Fibroblast of peridontal ligament (primary cell): ENCODE measurements at regions not wholly inside any gene's neighbourhood (a gene's known extent, or its start where the extent isn't known, plus 50 kb on each side); places are given as distances from the start of the nearest gene placed in this dataset.
"Not testable (repeated sequence)": the region's sequence is repeated elsewhere in the genome, so short reads cannot be mapped to it uniquely, and the experiment has no call there.

Source experiments
- DNase-seq: peaks from one replicate; pipeline ENCODE4 v3.0.0-alpha.2; 2010; ENCODE audit errors: extremely low read depth

DNA sequence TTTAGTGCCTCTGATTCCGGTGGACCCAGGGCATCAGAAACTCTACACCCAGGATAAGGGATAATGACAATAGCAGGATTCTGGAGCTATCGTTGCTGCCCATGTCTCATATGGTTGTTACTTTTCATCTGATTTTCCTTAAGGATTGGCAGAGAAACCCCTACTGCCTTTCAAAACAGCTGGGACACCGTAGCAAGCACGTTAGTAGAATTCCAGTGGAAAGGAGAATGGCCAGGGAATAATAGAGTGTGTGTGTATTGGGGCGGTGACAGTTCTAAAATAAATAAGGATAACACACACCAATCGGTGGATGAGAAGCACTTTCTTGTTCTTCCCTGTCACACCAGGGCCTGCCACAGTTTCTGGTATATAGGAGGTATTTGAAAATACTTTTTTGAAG lies 251.8 kb downstream of the HAPSTR1 start:
- DNase-seq = no peak

DNA sequence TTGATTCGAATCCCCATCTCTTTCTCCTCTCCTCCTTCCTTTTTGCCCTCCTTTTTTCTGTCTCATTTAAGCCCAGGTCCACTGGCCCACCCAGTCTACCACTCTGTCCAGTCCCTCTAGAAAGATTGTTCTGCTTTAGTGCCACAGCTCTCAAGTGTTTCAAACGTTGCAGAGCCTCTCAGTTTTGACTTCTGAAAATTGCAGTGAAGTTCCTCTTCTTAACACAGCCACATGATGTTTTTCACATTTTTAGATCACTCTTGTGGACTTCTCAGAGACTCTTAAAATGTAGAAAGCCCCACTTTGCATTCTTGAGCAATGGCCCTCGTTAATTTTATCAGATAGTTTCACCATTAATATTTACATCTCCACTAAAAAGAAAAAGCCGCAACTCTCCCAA lies 253.1 kb downstream of the HAPSTR1 start:
- no peak for DNase-seq

DNA sequence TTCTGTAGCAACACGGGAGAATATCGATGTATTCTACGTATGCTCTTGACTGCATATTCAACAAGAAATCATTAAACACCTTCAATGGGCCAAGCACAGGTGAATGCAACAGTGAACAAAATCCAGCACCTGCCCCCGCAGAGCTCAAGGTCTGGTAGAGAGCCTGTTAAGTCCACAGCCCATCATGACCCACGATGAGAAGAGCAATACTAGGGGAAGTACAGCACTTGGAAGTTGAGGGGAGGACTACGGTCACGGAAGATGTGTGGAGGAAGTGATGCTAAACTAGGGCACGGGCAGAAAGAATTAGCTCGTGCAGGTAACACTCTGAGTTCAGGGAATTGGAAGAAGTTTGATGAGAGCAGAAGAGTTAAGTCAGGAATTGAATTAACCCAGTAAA lies 253.6 kb downstream of the HAPSTR1 start:
- DNase-seq = no peak

DNA sequence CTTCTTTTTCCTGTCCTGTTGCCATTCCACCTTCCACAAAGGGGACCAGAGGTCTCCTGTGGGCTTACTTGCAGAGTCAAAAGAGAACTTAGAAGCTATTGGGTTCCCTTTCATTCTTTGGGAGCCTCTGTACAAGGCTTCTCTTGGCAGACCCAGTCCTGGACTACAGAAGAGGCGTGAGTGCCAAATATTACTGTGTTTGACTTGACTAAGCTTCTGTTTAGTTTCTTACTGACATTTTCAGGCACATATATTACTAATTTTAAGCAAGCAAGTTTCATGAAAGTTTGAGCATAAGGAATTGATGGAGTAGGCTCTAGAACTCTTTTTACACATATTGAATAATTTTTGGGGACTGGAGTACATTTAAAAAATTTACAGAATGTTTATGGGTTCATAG lies 254.4 kb downstream of the HAPSTR1 start:
- no peak for DNase-seq

DNA sequence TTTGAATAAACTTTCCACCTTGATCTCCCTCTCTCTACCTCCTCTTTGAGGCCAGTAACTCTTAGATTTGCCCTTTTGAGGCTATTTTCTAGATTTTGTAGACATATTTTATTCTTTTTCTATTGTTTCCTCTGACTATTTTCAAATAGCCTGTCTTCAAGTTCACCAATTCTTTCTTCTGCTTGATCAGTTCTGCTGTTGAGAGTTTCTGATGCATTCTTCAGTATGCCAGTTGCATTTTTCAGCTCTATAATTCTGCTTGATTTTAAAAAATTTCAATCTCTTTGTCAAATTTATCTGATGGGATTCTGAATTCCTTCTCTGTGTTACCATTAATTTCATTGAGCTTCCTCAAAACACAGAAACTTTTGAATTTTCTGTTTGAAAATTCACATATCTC lies 257.5 kb downstream of the HAPSTR1 start:
- no peak for DNase-seq

DNA sequence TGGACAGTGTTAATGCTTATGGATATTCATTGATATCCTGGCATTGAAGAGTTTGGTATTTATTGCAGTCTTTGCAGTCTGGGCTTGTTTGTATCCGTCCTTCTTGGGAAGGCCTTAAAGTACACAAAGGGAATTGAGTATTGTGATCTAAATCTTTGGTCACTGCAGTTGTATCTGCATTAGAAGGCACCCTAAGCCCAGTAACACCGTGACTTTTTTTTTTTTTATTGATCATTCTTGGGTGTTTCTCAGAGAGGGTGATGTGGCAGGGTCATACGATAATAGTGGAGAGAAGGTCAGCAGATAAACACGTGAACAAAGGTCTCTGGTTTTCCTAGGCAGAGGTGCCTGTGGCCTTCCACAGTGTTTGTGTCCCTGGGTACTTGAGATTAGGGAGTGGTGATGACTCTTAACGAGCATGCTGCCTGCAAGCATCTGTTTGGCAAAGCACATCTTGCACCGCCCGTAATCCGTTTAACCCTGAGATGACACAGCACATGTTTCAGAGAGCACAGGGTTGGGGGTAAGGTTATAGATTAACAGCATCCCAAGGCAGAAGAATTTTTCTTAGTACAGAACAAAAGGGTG lies 258.0 kb downstream of the HAPSTR1 start:
- not testable (repeated sequence) for DNase-seq

GRCh38 chr16:9350119-9350799 lies 258.8 kb downstream of the HAPSTR1 start:
- not testable (repeated sequence) for DNase-seq

DNA sequence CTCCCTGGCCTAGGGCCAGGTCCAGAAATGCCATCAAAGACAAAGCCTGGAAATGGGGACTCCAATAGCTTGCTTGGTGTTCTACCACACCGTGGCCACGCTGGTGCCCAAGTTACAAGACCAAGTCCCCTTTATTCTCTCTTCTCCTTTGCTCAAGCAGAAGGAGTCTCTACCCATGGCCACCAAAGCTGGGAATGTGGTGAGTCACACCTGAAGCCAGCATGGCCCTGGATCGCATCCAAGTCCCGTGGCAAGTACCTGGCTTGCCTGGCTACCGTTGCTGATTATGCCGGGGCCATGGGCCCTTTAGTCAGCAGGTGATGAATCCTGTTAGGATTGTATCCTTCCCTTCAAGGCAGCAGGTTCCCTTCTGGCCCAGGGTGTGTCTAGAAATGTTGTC lies 260.0 kb downstream of the HAPSTR1 start:
- DNase-seq = no peak

DNA sequence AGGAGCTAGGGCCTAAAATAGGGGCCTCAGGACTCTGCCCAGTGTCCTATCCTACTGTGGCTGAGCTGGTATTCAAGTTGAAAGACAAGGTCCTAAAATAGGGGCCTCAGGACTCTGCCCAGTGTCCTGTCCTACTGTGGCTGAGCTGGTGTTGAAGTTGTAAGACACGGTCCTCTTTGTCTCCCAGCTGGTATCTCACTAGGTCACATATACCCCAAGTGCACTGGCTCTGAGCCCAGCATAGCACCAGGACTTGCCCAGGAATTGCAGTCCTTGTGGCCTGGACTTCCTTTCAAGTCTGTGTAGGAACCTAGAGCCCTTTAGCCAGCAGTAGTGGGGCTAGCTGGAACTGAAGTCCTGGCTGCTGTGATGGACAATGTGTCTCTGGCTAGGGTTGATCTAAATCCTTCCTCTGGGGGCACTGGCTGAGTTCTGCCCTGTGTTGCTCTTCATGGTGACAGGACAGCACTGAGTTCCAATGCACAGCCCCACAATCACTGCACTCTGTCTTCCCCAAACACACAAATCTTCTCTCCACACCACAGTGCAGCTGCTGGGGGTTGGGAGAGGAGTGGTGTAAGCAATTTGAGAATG lies 260.5 kb downstream of the HAPSTR1 start:
- DNase-seq = no peak

GRCh38 chr16:9357829-9358228 lies 266.4 kb downstream of the HAPSTR1 start:
- no peak for DNase-seq

- no peak for DNase-seq
Measured at GRCh38 chr16:9360075-9360474, 268.6 kb downstream of the HAPSTR1 start.

GRCh38 chr16:9362050-9362449 lies 270.6 kb downstream of the HAPSTR1 start:
- DNase-seq = no peak

DNA sequence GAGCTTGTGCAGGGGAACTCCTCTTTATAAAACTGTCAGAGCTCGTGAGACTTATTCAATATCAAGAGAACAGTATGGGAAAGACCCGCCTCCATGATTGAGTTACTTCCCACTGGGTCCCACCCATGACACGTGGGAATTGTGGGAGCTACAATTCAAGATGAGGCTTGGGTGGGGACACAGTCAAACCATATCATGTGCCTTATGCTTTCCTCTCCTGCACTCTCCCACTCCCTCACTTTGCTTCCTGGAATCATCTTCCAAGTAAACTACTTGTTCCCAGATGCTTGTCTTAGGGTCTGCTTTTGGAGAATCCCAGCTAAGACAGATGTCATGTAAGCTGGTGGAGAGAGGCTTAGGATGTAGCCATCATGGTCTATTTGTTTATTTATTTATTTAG lies 271.2 kb downstream of the HAPSTR1 start:
- no peak for DNase-seq

DNA sequence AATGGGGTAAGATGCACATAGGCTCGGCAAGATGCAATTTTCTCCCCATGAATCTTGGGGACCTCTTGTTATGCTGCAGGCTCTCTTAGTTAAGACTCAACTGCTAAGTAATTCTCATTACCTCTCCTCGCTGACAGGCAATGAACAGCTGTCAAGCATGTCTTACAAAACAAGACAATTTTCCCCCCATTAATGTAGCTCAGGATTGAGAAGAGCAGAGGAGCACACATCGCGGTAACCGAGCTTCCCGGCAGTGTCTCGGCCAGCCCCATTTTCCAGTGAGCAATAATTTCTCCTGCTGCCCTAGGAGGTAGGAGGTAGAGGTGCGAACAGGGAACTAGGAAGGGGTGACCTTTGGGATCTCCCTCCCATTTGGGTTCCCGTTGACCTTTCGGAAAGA lies 272.1 kb downstream of the HAPSTR1 start:
- DNase-seq = no peak

DNA sequence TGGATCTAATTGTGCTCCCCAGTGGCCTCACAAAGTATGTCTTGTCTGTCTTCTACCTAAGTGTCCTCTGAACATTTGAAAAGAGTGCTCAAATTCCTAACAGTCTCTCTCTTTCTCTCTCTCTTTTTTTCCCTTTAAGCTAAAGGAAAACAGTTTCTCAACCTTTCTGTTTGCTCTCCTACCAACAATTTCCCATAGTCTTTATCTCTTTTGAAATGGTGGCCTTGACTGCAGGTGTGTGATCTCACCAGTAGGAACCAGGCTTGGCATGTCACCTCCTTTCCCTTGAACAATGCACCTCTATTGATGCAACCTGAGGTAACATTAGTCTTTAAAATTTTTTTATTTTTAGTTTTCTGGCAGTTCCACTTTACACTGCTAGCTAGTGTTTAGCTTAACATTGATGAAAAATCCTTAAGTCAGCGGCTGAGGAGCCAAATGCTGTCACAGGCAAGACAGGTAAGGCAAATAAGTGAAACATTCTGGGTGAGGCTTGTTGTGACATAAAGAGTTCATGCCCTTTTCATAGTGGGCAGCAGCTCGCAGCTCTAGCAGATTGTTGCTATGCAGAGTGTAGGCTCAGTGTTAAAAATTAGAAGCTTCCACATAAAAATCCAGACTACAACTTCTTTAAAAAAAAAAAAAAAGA lies 273.4 kb downstream of the HAPSTR1 start:
- no peak for DNase-seq

DNA sequence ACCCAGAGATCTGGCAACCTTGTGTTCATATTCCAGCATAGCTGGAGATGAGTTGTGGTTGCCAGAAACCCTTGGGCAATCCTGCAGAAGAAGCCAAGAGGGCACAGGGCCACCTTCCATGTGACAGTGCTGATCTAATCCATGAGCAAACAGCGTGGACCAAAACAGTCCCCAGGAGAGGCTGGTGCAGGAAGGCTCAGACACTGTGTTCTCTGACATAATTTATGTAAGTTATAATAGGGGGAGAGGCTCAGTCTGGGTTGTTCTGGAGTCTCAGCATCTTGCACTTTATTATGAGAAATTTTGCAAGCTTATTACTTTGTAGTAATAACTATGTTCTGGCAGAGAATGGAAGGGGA lies 273.9 kb downstream of the HAPSTR1 start:
- no peak for DNase-seq

DNA sequence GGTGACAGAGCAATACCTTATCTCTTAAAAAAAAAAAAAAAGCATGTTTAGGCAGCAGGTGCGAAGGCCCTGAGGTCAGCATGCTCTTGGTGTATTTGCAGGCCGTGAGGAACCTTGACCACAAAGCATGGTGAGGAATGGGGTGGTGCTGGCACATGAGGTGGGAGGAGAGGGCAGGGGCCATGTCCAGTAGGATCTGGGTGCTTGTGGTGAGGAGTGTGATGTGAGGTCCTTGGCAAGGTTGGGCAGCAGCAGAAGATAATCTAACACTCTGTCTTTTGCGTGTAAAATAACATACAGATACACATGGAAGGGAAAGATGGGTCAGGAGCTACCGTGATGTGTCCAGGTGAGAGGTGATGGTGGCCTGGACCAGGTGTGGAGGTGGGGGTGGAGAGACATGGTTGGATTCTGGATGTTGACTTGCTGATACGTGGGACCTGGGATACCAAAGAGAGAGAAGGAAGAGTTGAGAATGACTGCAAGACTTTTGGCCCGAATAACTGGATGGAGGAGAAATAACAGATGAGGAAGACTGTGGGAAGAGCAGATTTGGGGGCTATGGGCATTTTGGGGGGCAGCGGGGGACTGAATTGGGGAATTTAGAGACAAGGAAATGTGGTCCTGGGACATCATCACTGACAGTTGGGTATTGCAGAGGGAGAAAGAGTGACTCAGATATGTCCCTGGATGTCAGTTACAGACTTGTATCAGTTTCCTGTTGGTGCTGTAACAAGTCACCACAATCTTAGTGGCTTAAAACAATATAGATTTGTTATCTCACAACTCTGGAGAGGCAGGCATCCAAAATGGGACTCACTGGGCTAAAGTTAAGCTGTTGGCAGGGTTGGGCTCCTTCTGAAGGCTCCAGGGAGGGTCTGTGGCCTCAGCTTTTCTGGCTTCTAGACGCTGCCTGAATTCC lies 274.9 kb downstream of the HAPSTR1 start:
- DNase-seq = no peak

GRCh38 chr16:9370061-9370491 lies 278.6 kb downstream of the HAPSTR1 start:
- DNase-seq = no peak

- no peak for DNase-seq
Measured at GRCh38 chr16:9371713-9372448, 280.4 kb downstream of the HAPSTR1 start.

DNA sequence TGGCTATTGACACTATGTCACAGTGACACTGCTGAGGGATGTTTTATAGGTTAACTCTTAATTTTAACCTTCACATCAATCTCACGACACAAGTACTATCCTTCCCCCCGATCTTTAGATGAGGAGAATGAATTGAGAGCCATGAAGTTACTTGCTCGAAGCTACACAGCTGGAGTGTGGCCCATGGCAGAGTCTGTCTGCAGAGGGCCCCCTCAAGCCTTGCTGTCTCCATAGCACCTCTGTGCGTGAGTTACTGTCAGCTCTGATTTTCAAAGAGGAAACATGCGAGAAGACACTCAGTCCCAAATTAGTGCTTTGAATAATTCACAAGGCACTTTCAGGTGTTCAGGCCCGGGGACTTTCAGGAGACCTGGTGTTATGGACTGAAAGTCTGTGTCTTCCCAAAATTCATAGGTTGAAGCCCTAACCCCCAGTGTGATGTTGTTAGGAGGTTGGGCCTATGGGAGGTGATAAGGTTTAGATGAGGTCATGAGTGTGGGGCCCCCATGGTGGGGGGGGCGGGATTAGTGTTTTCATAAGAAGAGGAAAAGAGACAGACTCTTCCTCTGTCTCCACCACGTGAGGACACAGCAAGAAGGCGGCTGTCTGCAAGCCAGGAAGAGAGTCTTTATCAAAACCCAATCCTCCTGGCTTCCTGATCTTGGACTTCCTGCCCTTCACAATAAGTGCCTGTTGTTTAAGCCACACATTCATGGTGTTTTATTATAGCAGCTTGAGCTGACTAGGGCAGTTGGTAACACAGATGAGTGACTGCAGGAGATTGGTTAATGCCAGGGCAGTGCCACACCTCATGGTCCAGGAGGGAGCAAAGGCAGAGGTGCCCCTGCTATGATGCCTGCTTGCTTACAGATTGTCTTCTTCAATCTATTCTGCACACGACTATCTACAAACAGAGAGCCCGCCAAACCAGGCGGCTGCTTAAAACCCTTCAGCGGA lies 281.8 kb downstream of the HAPSTR1 start:
- DNase-seq = no peak
